Amniotic stem cell (primary cell): ENCODE measurements at regions not wholly inside any gene's neighbourhood (a gene's known extent, or its start where the extent isn't known, plus 50 kb on each side); places are given as distances from the start of the nearest gene placed in this dataset.
"Not testable (repeated sequence)": the region's sequence is repeated elsewhere in the genome, so short reads cannot be mapped to it uniquely, and the experiment has no call there.

ENCODE experiments used
- DNase-seq: peaks from one replicate; lab custom pipeline; 2025; lab: John Stamatoyannopoulos, UW

GRCh38 chr1:184183919-184184318, 132.4 kb downstream of the TSEN15 start:
- DNase-seq, result no peak

DNA sequence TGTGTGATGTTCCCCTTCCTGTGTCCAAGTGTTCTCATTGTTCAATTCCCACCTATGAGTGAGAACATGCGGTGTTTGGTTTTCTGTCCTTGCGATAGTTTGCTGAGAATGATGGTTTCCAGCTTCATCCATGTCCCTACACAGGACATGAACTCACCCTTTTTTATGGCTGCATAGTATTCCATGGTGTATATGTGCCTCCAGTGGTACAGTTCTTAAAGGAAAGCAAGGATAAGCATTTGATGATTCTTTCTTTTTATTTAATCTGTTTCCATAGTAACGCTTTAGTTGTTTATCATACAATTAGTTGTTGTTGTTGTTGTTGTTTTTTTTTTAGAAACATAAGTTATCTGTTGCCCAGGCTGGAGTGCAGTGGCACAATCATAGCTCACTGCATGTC, 133.1 kb downstream of the TSEN15 start:
- not testable (repeated sequence) for DNase-seq

DNA sequence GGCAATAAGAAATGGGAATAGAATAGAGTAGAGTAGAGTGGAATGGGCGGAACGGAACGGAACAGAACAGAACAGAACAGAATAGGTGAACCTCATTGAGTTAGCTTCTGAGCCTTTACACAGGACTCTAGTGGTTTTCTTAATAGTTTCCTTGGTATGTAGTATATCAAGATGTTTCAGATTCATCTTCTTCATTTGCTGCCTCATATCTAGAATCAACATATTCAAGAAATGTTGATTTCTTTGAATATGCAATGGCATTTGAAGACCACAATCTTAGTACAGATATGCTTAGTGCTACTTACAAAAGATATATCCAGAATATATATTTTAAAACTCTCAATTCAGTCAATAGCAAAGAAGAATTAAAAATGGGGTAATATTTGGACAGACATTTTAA, 133.8 kb downstream of the TSEN15 start:
- DNase-seq, result no peak

DNA sequence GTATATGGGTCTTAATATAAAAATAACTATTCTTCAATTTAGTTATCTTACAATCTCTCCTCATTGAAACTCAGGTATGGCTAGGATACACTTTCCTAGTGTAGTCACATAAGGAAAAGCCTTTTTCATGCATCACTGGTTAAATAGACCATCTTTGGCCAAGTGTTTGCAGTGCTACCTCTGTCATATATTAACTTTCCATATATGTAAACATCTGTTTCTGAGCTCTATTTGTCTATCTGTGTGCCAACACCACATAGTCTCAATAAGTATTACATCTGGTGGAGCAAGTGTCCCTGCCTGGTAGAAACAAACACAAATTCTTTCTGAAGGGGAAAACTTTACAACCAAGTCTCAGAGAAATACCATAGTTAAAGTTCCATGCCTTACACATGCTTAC, 134.6 kb downstream of the TSEN15 start:
- DNase-seq, result no peak

DNA sequence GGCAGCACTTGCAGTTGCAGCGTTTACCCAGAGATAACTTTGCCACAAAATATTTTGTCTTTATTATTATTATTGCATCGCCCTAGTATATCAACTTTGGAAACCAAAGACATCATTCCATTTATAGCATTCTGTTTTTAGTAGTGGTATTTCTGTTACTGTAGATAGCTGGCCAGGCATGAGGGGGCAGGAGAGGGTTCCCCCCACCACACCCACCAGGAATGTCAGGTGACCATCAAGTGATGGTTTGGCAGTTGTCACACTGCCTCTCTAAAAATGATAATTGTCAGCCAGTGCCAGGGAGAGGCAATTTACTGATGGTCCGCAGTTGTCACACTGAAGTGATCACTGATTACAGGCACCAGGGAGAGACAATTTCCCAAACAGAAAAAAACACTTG, 135.6 kb downstream of the TSEN15 start:
- no peak for DNase-seq

DNA sequence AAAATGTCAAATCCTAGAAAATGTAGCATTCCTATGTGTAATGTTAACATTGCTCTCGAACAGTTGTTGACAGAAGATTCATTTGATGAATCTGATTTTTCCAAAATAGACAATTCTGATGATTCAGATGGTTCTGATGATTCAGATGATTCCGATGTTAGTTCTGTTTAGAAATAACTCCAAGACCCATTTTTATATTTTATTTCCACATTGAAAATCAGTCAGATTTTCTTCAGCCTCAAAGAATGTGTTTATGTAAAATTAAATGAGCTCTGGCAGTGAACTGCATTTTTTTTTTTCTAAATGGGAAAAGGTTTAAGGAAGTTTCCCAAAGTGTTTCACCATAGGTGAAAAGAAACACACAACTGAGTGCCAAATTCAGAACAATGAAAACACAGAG, 136.5 kb downstream of the TSEN15 start:
- DNase-seq, result no peak

GRCh38 chr1:184189361-184189760, 137.8 kb downstream of the TSEN15 start:
- no peak for DNase-seq

DNA sequence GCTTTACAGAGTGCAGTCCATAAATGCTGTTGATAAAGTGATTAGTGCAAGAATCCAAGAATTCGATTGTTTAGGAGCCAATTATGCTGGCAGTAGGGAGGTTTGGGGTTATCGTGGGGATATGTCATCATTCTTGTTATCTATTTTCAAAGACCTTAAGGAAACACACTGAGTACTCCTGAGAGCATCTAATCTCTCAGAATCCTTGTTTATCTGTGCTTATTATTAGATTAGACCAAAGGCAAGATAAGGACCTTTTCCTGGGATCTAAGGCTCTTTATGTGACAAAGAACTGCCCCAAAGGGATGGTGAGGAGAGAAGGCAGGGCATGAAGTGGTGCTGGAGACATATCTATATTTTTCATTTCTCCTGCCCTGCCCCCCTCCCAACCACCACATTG, 139.1 kb downstream of the TSEN15 start:
- DNase-seq, result no peak

- no peak for DNase-seq
Measured at GRCh38 chr1:184191181-184191621, 139.7 kb downstream of the TSEN15 start.

DNA sequence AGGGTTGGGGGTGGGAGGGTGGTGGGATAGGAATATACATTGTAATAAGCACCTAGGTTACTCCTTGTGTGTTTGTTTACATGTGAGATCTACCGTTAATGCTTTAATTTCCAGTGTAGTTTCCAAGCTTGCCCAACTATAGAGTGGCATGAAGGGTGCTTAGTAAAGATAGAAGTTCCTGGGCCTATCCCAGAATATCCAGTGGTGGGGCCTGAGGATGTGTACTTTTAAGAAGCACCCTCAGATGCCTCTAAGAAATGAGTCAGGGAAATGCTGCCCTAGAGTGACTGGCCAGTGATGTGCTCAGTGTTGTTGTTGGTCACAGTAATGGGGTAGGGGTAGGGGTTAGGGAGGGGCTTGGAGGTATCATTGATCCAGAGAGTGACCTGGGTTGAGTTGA, 141.3 kb downstream of the TSEN15 start:
- DNase-seq, result no peak

DNA sequence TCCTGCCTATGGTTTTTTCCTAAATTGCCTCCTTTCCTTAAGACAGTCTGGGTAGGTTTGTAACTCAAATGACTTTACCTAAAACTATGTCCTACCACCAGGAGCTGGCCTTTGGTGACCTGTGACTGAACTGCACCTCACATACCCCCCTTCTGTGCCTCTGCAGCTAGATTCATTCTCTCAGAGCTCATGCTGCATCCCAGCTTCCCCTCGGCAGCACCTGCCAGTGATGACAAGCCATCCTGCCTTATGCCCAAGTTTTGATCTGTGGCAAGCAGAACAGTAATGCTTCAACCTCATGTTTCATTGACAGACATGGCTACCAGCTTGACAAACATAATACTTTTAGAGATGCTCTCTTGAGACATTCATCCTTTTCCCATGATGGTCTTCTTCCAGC, 141.9 kb downstream of the TSEN15 start:
- no peak for DNase-seq

- no peak for DNase-seq
Measured at GRCh38 chr1:184194236-184194635, 142.7 kb downstream of the TSEN15 start.

DNA sequence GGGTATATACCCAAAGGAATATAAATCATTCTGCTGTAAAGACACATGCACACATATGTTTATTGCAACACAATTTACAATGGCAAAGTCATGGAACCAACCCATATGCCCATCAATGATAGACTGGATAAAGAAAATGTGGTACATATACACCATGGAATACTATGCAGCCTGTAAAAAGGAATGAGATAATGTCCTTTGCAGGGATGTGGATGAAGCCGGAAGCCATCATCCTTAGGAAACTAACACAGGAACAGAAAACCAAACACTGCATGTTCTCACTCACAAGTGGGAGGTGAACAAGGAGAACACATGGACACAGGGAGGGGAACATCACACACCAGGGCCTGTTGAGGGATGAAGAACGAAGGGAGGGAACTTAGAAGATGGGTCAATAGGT, 144.2 kb downstream of the TSEN15 start:
- DNase-seq, result not testable (repeated sequence)

DNA sequence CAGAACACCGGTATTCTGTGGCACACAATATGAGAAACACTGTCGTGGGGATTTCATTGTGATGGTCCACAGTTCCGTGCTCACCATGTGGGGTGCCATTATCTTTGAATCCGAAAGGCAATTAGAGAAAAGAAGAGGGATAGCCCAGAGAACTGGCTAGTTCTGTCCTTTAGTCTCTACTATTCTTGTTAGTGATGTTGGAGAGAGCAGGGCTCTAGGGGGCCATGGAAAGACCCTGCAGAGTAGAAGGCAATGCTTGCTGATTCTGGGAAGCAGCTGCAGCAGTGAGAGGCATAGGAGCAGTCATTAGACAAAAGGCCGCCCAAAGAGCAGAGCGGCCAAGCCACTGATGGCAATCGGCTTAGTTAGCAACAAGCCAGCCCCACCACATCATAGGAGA, 146.3 kb downstream of the TSEN15 start:
- no peak for DNase-seq

- DNase-seq, result no peak
Measured at GRCh38 chr1:184199036-184199435, 147.5 kb downstream of the TSEN15 start.

GRCh38 chr1:184199438-184200085, 148.0 kb downstream of the TSEN15 start:
- DNase-seq, result no peak

GRCh38 chr1:184208622-184209021, 157.1 kb downstream of the TSEN15 start:
- no peak for DNase-seq

GRCh38 chr1:184210031-184210430, 158.5 kb downstream of the TSEN15 start:
- DNase-seq, result no peak

DNA sequence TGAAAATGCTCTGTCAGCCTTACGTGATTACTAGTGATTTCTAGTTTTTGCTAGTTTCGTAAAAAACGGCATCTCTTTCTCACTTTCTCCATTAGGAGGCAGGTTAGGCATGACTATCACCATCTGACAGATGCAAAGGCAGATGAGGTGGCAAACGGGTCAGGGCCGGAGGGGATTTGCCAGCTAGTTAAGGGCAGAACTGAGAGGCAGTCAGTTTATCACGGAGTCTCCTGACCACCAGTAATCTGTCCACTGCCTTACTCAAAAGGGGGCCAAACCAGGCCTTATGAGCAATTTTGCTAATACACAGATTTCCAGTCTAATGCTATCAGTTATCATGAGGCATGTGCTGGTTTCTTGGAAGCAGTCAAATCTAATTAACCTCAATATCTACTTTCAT, 159.3 kb downstream of the TSEN15 start:
- DNase-seq, result no peak

GRCh38 chr1:184212649-184213314, 161.3 kb downstream of the TSEN15 start:
- DNase-seq, result no peak

DNA sequence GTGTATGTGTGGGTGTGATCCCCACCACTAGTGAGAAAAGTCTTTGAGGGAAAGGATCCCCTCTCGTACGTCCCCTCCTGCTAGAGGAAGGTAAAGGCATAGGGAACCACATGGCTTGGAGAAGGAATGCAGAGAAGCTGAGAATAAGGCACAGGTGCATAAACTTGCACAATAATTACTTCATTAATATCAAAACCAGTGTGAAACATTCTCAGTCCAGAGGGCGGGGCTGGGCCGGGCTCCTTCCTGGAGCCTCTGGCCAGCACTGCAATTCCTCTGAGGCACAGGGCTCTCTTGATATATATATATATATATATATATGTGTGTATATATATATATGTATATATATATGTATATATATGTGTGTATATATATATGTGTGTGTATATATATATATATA, 162.6 kb downstream of the TSEN15 start:
- no peak for DNase-seq

- no peak for DNase-seq
Measured at GRCh38 chr1:184215274-184215925, 163.9 kb downstream of the TSEN15 start.

GRCh38 chr1:184218458-184219075, 167.0 kb downstream of the TSEN15 start:
- DNase-seq, result no peak
